GM21447 (cell line): ENCODE measurements at regions not wholly inside any gene's neighbourhood (a gene's known extent, or its start where the extent isn't known, plus 50 kb on each side); places are given as distances from the start of the nearest gene placed in this dataset.
"Not testable (repeated sequence)": the region's sequence is repeated elsewhere in the genome, so short reads cannot be mapped to it uniquely, and the experiment has no call there.

ENCODE experiments used
- ATAC-seq: cut with Tn5 transposase; IDR thresholded peaks from one replicate; pipeline ENCODE4 v1.9.1; 2021; ENCODE audit not compliant: unreplicated experiment

DNA sequence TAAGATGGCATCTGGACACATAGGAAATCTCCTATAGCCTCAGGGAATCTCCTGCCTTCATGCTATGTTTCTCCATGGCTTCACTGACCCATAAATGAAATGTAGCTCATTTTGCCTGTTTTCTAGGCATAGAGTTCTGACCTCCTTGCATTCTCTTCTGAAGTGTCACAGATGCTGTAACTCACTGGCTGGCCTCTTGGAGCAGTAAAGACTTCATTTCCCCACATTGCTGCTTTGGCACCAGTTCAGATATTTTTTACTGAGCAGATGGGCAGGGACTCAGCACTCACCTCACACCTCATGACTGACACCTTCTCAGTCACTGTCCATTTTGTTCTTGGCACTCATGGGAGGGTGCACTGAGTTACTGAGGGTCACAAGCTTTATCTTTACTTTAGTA lies 286.7 kb upstream of the TGFBR2 start:
- no peak for ATAC-seq

DNA sequence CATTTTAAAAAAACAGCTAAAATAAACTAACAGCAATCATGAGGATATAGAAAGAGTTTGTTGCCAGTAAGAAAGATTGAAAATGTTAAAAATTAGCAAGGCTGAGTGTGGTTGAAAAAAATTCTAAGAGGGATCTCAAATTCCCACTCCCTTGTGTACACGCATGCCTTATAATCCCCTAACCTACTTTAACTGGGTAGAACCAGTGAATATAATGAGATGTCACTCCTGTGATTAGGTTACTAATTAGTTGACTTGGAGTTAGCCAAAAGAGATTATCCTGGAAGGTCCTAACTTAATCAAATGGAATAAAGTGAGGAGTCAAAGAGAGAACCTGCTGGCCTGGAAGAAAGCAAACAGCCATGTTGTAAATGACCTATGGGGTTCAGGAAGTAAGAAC lies 286.0 kb upstream of the TGFBR2 start:
- no peak for ATAC-seq

DNA sequence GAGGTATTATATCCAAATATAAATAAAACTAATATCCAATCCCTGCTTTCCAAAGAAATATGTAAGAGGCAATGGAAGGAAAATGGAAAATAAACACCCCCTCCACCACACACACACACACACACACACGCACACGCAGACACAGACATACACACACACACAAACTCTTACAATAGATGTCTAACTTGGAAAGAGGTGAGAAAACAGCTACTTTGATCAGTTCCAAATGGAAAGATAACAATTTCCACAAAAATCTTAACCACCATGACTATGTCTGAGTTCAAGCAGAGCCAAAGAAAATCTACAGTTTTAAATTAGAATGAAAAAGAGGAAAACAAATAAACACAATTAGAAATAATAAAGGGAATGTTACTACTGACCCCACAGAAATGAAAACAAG lies 285.3 kb upstream of the TGFBR2 start:
- no peak for ATAC-seq

DNA sequence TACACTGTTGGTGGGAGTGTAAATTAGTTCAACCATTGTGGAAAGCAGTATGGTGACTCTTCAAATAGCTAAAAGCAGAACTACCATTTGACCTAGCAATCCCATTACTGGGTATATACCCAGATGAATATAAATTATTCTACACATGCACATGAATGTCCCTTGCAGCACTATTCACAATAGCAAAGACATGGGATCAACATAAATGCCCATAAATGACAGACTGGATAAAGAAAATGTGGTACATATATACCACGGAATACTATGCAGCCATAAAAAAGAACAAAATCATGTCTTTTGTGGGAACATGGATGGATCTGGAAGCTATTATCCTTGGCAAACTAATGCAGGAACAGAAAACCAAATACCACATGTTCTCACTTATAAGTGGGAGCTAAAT lies 282.8 kb upstream of the TGFBR2 start:
- not testable (repeated sequence) for ATAC-seq

DNA sequence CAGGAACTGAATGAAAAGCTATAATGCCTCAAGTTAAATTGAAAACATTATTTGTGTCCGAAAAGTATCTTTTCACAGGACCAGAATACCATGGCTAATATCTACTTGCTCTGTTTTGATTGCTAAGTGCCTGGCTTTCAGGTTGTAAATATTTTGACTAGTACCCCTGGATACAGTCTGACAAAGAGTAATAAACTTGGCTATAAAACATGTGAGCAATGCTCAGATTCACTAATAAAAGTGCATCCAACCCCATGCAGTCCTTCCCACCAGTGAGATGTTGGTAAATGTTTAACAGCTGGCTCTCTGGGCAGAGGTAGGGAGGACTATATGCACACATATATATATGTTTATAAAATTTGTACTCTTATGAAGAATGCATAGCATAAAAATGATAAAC lies 281.8 kb upstream of the TGFBR2 start:
- no peak for ATAC-seq

DNA sequence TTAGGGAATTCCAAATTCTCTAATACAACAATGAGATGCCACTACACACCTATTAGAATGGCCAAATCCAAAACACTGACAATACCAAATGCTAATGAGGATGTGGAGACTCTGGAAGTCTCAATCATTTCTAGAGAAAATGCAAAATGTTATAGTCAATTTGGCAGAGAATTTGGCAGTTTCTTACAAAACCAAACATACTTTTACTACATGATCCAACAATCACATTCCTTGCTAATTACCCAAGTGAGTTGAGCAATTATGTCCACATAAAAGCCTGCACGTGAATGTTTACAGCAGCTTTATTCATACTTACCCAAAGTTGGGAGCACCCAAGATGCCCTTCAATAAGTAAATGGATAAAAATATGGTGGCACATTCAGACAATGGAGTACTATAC lies 278.4 kb upstream of the TGFBR2 start:
- ATAC-seq, result not testable (repeated sequence)

DNA sequence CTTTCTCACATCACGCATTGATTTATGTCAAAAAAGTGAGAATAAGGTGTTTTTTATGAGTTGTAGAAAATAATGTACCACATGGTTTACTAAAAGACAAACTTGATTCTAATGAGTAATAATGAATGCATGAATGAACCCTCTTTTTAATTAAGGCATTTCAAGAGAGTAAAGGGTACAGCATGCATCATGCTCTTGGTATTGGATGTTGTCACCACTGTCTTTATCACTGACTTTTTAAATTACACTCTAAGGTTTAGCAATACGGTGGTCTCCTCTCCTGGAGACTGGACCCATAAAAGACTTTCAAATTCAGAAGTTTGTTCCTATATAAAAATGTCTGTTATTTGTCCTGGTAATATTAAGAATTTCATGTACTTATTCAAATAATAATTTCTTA lies 277.5 kb upstream of the TGFBR2 start:
- ATAC-seq, result not testable (repeated sequence)

DNA sequence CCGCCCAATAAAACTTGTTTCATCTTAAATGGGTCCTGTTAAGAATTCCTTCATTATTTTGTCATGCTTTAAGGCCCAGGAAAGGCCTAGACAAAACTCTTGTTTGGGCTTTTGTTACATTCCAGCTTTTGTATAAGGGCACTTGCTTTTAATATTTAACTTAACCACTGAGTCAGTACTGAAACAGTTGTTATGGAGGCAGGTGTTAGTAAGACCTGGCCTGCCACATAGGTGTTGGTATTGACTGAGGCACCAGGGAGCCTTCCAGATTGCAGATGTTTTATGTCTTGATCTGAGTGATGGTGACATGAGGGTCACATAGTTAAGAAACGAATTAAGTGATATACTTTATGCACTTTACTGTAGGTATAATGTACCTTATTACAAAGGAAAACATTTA lies 274.9 kb upstream of the TGFBR2 start:
- no peak for ATAC-seq

DNA sequence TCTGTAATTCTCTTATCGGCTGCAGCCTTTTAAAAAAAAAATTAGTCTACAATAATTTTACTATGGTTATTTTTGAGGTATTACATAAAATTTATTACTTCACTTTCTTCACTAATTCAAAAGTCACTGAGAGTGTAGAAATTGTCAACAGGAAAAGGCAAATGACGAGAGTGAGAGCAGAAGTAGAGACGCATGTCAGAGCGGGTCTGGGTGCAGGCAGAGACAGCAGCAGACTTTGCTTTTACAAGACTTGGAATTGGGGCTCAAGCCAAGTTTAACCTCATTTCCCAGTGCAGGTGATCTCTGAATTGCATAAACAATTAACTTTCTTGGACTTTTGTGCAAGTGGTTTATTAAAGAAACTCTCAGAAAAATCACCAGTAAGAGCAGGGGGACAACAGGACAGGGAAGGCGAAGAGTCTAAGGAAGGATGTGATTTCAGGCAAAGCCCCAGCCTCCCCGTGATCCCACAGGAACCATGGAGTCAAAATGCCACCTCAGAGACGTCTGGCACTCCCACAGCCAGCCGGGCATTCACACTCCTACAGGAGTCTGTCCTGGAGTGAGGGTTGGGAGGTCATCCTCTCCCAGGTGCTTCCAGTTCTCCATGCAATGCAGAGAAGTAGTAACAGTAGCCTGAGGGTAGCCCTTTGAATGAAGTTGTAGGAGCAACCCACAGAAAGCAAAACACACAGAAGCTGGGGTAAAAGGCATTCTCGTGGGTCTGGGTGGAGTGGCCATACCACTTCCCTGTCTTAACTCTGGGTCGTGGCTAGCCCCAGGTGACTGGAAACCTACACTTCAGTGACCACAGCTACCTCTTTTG lies 274.0 kb upstream of the TGFBR2 start:
- ATAC-seq, result no peak

DNA sequence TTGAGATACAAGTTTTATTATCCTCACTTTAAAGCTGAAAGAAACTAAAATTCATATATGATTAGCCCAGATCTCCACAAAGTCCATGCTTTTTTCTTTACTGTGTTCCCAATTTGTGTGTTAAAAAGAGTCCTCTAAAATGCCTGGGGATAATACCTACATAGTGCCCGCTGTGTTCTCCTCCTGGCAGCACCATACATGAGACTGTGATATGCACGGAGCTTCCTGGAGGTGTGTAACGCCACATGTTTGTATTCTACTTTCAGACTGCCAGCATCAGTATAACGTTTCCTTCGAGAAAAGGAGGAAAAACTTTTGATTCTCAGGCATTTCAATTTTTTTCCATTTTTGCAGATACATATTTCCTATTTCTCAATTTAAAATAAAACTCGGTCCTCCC lies 273.3 kb upstream of the TGFBR2 start:
- no peak for ATAC-seq

DNA sequence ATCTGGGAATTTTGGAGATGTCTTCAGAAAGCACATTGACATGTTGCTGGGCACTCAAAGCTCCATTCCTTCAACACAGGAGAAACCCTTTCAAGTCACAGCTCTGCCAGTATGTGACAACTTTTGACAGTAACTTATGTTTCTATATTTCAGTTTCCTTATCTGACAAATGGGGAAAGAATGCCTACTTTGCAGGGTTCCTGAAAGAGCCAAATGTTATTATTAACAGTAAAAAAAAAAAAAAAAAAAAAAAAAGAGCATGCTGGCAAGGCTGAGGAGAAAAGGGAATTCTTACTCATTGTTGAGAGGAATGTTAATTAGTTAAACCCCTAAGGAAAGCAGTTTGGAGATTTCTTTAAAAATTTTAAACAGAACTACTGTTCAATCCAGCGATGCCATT lies 272.5 kb upstream of the TGFBR2 start:
- ATAC-seq, result no peak

DNA sequence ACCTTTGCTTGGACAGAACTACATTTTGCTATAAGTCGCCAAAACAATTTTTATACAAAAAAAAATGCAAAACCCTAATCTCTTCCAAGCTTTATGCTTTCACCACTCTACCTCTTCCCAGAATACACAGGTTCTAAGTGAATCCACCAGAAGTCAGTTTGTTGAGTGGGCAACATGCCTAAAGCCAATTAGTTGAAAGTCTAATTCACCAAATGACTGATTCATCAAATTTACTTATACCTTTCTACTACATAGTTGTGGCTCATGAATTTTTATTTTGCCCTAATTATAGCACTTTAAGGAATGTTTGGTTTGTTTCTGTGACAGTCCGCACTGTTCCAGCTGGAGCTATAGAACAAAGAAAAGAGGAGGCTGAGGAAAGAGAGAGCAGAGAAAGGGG lies 265.9 kb upstream of the TGFBR2 start:
- no peak for ATAC-seq

DNA sequence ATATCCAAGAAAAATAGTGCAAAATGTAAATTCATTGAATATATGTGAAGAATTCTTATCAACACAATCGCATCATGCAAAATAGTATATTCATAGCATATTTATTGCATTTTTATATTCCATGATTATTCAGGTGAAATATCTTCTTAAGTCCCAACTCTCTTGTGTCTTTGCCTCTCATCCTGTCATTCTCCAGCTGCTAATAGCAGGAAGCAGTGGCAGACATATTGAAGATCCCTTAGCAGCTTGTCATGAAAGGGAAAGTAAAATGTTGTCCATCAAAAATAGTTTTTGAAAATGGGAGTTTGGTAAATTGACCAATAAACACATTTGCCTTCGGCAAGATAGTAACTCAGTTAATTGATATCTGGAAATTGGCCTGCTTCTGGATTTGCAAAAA lies 265.3 kb upstream of the TGFBR2 start:
- no peak for ATAC-seq

DNA sequence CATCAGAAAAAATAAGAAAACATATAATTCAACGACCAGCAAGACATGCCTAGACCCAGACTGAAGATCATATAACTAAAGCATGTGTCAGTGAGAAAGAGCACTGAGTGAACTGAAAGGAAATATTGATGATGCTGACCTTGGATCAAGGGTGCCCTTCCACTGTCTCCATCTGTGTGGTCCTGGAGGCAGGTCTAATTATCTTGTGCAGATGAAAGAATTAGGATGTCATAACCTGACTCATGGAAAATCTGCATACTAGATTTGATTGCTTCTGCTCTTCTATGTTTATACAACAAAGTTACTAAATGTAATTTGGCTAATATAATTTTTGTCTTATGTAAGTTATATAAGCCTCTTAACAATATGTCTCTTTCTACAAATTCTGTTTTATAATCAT lies 264.6 kb upstream of the TGFBR2 start:
- ATAC-seq, result no peak

DNA sequence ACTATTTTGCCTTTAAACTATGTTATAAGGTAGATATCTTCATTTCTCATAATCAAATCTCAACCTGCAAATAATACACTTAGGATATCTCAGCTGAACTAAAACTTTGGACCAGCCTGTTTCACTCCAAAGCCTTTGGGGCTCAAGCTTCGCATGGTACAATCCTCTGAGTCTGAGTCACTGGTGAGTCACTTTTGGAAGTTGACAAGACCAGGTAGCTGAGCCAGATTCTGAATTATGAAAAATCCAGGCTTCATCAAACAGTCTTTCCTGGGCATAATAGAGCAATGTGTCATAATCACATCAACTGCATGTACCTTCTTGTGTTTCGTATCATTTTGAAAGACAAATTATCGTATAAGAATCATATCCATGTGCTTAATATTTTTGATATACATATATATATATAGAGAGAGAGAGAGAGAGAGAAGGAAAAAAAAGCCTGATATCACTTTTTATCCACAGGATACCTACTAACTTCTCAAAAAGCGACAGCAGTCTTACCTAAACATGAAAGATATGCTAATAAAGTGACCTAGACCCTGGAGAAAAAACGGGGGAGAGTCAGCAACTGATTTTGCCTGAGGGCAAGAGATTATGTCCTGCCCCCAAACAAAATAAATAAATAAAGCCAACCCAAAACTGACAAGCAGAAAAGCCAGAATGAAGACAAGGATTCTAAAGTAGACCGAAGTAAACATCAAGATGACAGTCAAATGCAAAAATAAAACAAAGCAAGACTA lies 263.9 kb upstream of the TGFBR2 start:
- ATAC-seq, result no peak

DNA sequence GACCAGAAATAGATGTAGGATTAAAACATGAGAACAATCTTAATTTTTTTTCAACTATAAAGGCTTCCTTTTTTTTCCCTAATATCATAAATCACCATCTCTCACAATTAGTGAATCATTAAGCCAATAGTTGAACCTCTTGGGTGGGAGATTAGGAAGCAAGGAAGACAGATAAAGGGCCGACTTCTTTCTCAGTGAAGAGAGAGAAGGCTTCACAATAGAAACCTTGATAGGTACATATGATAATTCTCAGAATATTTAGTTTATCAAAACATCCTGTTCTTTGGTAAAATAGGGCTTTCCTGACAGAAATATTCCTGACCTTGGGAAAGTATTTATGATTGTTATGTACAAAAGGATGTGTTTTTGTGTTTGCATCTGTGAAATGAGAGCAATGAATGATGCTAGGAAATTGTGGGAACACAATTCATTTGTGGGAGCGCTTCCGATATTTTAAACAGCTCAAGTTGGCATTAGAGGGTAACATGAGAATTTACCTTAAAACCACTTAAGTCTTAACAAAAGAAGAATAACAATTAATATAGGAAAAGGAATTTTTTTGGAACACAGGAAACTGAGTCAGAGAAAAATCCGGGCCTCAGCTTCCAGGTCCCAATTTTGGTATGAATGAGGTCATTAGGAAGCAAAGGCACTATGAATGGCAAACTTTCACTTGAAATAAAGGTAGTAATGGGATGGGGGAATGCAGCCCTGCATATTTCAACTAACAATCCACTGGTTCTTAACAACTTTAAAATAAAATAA lies 263.2 kb upstream of the TGFBR2 start:
- no peak for ATAC-seq

DNA sequence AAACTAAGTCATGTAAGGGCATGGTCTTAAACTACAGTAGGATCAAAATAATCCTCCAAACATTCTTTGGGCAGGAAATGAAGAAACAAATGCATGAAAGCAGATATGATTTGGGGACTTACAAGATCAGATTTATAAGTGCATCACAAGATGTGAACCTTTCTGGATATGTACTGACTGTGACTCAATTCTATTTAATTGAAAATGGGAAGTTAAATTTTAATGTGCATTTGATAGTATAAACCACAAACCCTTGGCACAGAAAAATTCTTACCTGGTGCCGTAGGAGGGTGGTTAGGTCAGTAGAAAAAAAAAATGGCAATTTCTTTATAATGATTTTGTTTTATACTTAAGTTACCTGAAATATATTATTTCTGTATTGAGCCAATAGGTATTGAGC lies 262.5 kb upstream of the TGFBR2 start:
- ATAC-seq, result no peak

DNA sequence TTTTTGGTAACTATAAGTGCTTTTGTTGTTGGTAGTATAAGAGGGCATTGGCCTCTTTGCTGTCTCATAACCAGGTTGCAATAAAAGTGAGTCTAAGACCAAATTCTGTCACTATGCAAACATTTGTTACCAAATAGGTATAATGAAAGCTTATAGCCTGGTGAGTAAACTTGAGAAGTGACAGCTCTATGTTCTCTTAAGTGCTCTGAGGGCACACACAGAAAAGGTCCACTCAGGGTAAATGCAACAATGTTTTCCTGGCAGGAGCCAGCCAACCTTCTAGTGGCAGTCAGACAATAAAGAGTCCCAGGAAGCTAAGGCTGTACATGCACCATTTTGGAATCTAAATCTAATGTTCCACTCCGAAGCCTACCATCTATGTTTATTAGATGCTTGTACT lies 262.1 kb upstream of the TGFBR2 start:
- no peak for ATAC-seq

DNA sequence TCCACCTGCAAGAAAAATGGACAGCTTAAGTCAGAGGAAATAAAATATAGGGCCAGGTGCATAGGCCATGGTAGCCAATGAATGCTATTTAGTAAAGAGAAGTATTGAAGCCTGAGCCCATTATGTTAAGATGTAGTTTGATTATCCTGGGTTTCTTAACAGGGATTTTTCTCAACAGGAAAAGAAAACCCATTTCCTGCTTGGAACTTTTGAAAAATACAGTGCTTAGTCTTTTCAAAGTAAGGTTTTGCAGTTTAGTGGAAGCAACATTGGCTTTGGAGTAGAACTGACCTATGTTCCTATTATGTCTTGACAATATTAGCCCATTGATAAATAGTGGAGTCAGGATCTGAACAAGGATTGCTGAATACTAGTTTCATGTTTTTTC lies 259.5 kb upstream of the TGFBR2 start:
- no peak for ATAC-seq

DNA sequence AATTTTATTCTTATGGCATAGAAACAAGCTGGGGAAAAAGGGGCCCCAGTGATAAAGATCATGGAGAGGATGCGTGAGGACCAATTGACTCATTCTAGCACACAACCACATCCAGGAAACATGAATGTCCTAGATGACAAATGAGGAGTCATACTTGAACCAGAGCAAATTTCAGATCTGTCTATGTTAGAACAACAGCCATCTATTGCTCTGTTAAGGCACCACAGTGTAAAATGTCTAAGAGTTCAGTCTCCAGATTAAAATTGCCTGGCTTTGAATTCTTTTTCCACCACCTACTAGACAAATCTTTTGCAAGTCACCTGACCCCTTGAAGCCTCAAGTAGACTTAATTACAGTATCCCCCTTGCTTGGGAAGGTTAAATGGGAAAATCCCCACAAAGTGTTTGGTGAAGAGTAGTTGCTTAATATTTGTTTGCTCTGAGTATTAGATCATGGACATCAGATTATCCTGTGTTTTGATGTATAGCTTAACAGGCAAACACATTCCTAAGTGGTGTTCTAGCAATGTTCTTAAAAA lies 258.7 kb upstream of the TGFBR2 start:
- peak; percentile 89 for ATAC-seq

DNA sequence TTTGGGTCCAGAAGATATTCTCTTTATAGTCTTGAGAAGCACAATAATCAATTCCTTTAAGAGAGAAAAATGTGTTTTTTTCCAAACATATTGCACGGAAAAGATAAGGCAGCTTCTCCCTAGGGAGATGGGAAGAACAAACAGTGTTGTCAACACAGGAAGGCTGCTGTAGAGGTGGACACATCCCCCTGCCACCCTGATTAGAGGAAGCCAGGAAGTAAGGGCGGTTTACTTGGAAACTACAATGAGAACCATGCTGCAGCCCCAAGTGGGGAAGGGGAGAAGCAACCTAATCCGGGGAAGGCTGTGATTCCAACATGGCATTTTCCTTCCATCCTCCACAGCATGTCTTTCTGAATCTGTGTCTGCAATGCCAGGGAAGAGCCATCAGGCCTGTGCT lies 256.9 kb upstream of the TGFBR2 start:
- ATAC-seq, result no peak

DNA sequence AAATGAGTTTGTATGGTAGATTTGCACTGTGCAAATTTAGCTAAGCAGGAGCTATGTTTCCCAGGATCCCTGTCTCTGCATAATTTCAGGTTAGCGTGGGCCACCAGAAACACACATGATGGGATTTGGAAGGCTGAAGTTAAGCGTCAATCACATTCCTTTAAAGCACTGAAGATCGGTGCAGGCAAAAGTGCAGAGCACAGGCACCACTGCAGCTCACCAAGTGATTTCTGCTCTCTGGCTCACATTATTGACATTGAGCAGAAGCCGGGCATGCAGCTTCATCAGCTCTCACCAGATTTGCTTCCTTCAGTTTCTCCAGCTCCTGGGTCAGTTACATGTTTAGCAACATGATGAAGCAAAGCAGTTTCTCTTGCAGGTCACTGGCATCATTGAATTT lies 256.4 kb upstream of the TGFBR2 start:
- ATAC-seq, result no peak
